NCI-H524 (cell line): ENCODE measurements at regions not wholly inside any gene's neighbourhood (a gene's known extent, or its start where the extent isn't known, plus 50 kb on each side); places are given as distances from the start of the nearest gene placed in this dataset.

Experiments
- DNase-seq, 2 experiments: peaks; one replicate each; lab custom pipeline; 2025; lab: John Stamatoyannopoulos, UW

GRCh38 chr10:131750171-131750895 is 150.5 kb upstream of the PPP2R2D start:
- DNase-seq, result no peak

DNA sequence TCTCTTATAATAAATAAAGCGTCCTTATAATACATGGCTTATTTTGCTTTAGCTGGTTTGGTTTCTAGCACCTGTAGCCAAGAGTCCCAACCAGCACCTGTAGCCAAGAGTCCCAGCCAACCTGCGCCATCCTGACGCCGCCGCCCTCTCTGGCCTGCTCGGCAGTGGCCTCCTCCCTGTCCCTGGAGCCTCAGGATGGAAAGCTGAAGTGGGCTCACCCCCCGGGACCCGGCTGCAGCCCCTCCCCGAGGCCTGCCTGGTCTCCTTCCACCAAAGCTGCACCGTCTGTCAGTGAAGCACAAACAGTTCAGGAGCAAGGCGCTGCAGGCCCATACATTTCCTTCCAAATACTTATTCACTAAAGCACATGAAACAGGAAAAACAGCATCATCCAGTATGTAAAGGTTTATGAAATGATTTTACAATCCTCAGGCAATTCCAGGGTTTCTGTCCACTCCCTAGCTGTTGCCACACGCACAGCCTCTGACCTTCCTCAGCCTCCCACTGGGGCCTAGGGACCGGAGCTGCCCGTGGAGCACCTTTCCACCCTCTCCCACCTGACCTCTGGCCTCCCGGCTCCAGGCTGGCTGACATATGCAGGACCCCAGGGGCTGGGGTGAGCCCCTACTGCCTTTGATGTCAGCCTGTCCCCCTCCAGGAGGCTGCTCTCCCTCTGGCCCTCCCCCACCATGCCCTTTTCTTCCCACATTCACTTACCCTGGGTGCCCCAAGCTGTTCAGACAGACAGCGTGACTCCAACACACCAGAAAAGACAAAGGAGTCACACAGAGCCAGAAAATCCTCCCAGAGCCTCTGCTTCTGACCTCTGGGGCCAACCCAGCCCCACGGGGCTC is 149.6 kb upstream of the PPP2R2D start:
- DNase-seq, result no peak

DNA sequence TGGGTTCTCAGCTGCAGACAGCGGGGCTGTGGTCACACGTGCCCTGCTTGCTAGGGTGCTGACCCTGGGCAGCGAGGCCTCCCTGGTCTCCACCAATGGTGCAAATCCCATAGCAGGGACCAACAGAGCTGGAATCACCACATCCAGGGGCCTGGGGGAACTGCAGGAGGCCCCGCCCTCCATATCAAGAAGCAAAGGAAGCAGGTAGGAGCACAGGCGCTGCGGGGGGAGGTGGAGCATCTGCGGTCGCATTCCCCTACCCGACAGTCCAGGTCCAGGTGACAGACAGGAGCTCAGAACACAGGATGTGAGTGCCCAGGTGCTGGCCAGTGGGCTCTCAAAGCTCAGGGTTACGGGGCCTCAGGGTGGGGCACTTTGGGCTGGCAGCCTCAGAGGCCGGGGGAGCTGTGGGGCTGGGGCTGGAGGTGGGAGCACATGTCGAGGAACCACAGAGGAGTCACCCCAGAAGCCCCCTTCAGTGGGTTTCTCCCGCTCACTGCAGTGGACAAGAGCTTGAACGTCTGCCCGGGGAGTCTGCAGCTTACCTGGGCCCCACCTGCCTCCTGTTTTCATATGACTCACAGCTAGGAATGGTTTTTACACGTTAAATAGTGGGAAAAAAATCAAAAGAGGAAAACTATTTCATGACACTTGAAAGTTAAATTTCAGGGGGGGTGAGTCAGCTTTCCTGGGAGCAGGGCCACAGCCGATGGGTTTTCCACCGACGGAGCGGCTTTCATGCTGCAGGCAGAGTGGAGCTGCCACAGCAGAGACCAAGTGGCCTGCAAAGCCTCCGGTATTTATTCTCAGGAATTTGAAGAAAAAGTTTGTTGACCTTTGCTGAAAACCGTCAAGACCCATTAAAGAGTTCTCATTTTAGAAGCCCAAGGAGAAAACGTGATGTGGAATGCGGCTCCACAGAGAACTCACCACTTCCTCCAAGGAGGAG is 148.7 kb upstream of the PPP2R2D start:
- DNase-seq, result no peak

- no peak for DNase-seq
These were observed 147.5 kb upstream of the PPP2R2D start for GRCh38 chr10:131753336-131753735.

DNA sequence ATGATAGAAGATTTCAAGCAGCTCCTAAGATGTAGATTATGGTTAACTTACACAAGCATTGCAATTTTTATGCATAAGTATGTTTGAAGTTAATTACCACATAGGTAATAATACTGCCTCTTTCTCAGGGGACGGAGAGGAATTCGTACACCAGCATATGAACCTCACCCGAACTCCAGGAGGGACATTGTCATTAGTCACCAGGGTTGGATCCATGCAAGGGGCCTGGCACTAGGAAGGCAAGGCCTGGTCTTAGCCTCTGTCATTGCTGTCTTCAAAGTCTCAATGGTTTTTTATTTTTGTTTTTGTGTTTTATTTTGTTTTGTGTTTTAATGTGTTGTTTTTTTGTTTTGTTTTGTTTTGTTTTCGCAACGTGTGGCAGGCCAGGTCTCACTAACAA is 145.6 kb upstream of the PPP2R2D start:
- DNase-seq, result no peak

- DNase-seq, result no peak
These were observed 143.3 kb upstream of the PPP2R2D start for GRCh38 chr10:131757285-131758058.

- no peak for DNase-seq
These were observed 142.5 kb upstream of the PPP2R2D start for GRCh38 chr10:131758062-131758938.

DNA sequence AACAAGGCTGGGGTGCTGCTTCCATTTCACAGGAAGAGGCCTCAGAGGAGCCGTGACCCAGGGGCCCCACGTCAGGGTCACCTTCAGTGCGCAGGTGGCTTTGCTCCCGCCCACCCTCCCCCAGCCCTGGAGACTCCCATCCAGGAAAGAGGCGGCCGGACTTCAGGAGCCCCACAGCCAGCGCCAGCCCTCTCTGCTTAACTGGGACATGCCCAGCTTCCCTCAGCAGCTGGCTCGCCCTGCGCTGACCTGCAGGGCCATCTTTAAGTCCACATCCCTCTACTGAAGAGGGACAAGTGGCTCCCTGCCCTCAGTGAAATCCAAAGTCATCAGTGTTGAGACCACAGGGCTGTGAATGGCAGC is 141.9 kb upstream of the PPP2R2D start:
- DNase-seq, result no peak

GRCh38 chr10:131759347-131759746 is 141.5 kb upstream of the PPP2R2D start:
- DNase-seq, result no peak

GRCh38 chr10:131760416-131761166 is 140.2 kb upstream of the PPP2R2D start:
- DNase-seq, result no peak

DNA sequence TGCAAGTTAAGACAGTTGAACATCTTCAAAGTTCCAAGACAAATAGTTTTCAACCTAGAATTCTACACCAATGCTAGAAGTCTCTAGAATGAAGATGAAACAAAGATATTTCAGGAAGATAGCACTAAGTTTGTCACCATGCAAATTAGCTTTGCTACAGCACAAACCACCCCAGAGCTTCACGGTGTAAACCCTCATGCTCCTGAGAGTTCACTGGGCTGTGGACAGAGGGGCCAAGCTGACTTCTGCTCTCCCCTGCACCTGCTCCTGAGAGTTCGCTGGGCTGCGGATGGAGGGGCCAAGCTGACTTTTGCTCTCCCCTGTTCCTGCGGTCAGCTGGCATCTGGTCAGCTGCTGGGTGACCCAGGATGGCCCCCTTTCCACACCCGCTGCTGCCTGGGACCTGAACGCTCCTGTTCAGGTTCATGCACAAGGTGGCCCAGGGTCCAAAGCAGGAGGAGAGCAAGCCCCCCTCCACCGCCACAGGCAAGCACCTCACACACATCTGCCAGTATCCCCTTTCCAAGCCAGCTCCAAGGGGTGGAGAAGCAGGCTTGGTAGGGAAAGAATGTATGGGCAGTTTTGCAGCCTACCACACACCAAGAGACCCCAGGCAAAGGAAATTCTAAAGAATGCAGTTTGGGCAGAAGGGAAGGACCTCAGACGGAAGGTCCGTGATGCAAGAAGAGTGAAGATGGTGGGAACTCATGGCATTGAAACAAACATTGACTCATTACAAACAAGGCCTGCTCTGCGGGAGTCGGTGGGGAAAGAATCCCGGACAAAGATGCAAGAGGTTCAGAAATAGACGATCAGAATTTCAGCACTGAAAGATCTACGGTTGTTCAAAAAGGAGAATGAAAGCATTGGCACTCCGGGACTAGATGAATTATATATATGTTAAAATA is 137.8 kb upstream of the PPP2R2D start:
- DNase-seq, result no peak

DNA sequence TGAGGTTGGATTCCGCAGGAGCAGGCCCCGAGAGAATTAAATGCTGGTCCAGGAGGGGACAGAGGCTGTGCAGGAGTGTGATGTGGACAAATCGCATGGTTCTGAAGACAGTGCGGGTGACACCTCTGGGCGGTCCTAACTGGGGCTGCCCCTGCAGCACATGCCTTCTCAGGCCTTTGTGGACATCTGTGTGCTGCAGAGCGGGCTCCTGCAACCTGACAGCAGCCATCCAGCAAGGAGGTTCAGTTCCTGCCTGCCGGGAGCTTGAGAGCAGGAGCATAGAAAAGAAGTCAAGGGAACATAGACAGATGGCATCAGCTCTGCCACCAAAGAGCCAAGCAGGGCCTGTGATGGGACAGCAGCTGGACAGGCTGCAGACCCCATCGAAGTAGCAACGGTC is 135.9 kb upstream of the PPP2R2D start:
- DNase-seq, result no peak

GRCh38 chr10:131766096-131766495 is 134.7 kb upstream of the PPP2R2D start:
- DNase-seq, result no peak

GRCh38 chr10:131767716-131768115 is 133.1 kb upstream of the PPP2R2D start:
- no peak for DNase-seq

- DNase-seq, result no peak
These were observed 131.0 kb upstream of the PPP2R2D start for GRCh38 chr10:131769571-131770410.

DNA sequence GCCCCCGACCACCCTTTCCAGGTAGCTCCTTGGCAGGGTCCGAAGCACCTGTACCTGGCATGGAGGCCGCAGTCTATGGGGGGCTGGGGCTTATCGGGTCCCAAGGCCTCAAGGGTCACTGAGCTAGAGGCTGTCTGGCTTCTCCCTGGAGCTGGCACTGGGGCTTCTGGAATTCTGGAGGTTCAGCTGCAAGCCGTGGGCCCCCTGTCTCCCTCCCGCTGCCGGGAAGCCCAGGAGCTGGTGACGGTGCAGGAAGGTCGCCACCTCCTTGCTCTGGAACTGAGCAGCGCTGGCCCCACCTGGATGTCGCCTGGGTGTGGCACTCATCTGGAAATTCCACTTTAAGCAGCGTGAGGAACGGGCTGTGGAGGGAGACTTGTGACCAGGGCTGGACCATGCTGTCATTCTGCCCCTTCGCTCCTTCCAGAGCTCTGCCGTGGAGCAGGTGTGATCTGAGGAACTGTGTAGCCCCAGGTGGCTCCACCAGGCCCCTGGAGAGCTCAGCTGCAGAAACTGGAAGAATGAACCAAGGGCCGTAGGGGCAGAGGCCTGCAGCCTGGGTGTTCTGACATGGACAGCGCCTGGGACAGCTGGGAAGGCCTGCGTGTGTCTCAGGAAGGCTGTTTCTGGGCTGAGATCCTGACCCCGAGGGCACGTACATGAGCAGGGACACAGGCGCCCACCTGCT is 129.7 kb upstream of the PPP2R2D start:
- DNase-seq, result no peak
